AG10803 (cell line): ENCODE measurements at regions not wholly inside any gene's neighbourhood (a gene's known extent, or its start where the extent isn't known, plus 50 kb on each side); places are given as distances from the start of the nearest gene placed in this dataset.

Experiments
- DNase-seq: peaks from one replicate; pipeline ENCODE4 v3.0.0; 2010; ENCODE audit warnings: low read depth
- H3K4me3 ChIP-seq: 2 replicates; pipeline ENCODE4 v1.5.1; 2011; ENCODE audit warnings: mild to moderate bottlenecking, low read length, control low read depth
- TF ChIP-seq, protein P1 (sequence below): conservative IDR thresholded peaks from 2 replicates; pipeline ENCODE4 v1.5.1; 2011; ENCODE audit warnings: mild to moderate bottlenecking, low read length, control low read depth, inconsistent platforms

GRCh38 chr22:22386602-22387385 lies 121.7 kb downstream of the ZNF280B start:
- H3K4me3 ChIP-seq: no peak overlapping the region
- TF ChIP-seq, protein P1, sequence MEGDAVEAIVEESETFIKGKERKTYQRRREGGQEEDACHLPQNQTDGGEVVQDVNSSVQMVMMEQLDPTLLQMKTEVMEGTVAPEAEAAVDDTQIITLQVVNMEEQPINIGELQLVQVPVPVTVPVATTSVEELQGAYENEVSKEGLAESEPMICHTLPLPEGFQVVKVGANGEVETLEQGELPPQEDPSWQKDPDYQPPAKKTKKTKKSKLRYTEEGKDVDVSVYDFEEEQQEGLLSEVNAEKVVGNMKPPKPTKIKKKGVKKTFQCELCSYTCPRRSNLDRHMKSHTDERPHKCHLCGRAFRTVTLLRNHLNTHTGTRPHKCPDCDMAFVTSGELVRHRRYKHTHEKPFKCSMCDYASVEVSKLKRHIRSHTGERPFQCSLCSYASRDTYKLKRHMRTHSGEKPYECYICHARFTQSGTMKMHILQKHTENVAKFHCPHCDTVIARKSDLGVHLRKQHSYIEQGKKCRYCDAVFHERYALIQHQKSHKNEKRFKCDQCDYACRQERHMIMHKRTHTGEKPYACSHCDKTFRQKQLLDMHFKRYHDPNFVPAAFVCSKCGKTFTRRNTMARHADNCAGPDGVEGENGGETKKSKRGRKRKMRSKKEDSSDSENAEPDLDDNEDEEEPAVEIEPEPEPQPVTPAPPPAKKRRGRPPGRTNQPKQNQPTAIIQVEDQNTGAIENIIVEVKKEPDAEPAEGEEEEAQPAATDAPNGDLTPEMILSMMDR: no peak
- no peak for DNase-seq

GRCh38 chr22:22387386-22387736 lies 121.2 kb downstream of the ZNF280B start:
- no peak for DNase-seq
- TF ChIP-seq, protein P1: no peak
- H3K4me3 ChIP-seq: no peak overlapping the region

GRCh38 chr22:22388090-22388489 lies 120.5 kb downstream of the ZNF280B start:
- no peak overlapping the region for H3K4me3 ChIP-seq
- DNase-seq: no peak
- TF ChIP-seq, protein P1: no peak

DNA sequence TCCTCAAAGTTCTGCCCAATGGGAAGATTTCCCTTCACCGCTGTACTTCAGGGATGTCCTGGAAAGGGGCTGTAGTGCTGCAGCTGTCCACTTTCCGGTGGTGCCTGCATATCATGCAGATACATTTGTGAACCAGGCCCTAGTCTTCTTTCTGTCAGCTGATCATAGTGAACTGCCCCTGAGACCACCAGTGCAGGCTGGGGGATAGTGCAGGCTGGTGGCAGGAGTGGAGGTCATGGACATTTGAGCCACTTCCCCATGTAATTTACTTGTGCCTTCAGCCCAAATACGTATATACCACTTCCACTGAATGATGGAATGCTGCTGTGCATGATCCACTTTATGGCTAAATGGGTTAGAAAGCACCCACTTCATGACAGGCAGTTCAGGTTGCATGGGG lies 120.0 kb downstream of the ZNF280B start:
- H3K4me3 ChIP-seq: no peak overlapping the region
- TF ChIP-seq, protein P1: no peak
- no peak for DNase-seq

GRCh38 chr22:22389467-22389866 lies 119.1 kb downstream of the ZNF280B start:
- TF ChIP-seq, protein P1: no peak
- no peak overlapping the region for H3K4me3 ChIP-seq
- no peak for DNase-seq

DNA sequence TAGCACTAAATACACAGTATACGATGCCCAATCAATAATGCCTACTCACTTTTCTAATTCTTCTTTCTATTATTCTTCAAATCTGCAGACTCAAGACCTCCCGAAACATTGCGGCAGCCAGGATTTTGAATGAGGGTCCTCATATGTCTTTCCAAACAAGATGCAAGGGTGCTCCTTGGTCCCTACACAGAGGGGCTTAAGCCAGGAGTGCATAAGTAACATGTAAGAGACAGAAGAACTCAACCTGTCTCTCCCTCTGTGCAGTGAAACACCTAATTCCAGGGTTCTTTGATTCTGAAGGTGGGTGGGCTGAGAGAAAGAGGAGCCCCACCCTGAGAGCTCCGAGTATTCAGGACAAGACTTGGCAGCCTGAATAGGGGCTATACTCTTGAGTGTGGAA lies 117.6 kb downstream of the ZNF280B start:
- TF ChIP-seq, protein P1: no peak
- no peak overlapping the region for H3K4me3 ChIP-seq
- no peak for DNase-seq

DNA sequence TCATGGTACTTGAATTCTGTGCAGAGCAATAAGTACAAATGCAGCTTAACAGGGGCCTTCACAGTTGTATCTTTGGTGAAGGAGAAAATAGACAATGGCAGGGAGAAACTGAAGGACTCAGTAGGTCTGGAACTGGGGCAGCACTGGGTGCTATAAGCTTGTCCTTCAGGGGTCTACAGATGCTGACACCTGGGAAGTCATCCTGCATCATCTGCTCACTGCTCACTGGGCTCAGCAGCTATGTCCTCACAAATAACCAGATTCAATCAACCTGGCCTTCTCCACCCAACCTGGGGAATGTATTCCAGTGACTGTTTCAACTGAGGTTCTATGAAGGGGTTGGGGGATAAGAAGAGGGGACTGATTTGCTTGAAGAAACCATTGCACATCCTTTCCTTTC lies 117.0 kb downstream of the ZNF280B start:
- TF ChIP-seq, protein P1: no peak
- H3K4me3 ChIP-seq: no peak overlapping the region
- DNase-seq: no peak
